ENCODE measurements at regions not wholly inside any gene's neighbourhood (a gene's known extent, or its start where the extent isn't known, plus 50 kb on each side); places are given as distances from the start of the nearest gene placed in this dataset.
"Not testable (repeated sequence)": the region's sequence is repeated elsewhere in the genome, so short reads cannot be mapped to it uniquely, and the experiment has no call there.

DNA sequence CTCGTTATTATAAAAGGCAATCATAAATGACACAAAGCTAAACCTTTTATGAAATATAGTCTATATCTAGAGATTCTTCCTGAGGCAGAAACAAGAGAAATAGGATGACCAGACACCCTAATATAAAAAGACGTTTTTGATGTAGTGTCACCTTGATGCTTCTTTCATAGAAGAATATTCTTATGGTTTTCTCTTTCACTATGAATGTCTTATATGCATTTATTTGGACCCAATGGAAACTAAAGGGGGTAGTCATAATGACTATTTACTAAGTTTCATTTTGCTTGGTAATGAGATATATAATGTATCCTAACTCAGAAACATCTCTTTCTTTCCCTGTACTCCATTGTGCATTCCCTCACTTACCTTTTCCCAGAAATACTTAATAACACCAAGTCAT is 393.9 kb downstream of the RAP2B start:
- no peak overlapping the region for H2AFZ ChIP-seq
- 77% methylated on average over 2 of the region's 2 CpGs for WGBS (ENCODE audit: low lambda C conversion rate, missing lambda C conversion rate)
- TF ChIP-seq, protein P1, sequence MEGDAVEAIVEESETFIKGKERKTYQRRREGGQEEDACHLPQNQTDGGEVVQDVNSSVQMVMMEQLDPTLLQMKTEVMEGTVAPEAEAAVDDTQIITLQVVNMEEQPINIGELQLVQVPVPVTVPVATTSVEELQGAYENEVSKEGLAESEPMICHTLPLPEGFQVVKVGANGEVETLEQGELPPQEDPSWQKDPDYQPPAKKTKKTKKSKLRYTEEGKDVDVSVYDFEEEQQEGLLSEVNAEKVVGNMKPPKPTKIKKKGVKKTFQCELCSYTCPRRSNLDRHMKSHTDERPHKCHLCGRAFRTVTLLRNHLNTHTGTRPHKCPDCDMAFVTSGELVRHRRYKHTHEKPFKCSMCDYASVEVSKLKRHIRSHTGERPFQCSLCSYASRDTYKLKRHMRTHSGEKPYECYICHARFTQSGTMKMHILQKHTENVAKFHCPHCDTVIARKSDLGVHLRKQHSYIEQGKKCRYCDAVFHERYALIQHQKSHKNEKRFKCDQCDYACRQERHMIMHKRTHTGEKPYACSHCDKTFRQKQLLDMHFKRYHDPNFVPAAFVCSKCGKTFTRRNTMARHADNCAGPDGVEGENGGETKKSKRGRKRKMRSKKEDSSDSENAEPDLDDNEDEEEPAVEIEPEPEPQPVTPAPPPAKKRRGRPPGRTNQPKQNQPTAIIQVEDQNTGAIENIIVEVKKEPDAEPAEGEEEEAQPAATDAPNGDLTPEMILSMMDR (IDR thresholded peaks at IDR 0.05; ENCODE audit: poor library complexity), result no peak
- TF ChIP-seq EZH2 (IDR thresholded peaks at IDR 0.05; ENCODE audit: borderline replicate concordance) (no peak), EZH2phosphoT487 (IDR thresholded peaks at IDR 0.05; ENCODE audit: low read depth, severe bottlenecking, unreplicated experiment) (no peak)

DNA sequence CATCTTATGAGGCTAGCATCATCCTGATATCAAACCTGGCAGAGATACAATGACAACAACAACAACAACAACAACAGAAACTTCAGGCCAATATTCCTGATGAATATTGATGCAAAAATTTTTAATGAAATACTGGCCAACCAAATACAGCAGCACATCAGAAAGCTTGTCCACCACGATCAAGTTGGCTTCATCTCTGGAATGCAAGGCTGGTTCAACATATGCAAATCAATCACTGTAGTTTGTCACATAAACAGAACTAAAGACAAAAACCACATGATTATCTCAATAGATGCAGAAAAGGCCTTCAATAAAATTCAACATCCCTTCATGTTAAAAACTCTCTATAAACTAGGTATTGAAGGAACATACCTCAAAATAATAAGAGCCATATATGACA is 397.3 kb downstream of the RAP2B start:
- DNase-seq (ENCODE audit: low spot score); H3K9me3 ChIP-seq (ENCODE audit: low read depth); H4K20me1 ChIP-seq (ENCODE audit: insufficient read depth, poor library complexity, severe bottlenecking); H2AFZ ChIP-seq; H3K27ac ChIP-seq; H3K9me2 ChIP-seq (replicated peaks; ENCODE audit: insufficient read depth); H3K4me1 ChIP-seq (ENCODE audit: insufficient read depth); H3K4me2 ChIP-seq; H3K27me3 ChIP-seq; H3K4me3 ChIP-seq; H3K36me3 ChIP-seq (replicated peaks; ENCODE audit: insufficient read depth, low read depth); H3K79me2 ChIP-seq: not testable (repeated sequence)
- 83% methylated on average over 1 of the region's 1 CpG for WGBS (ENCODE audit: low lambda C conversion rate, missing lambda C conversion rate)

More for the DNA sequence above, 393.9 kb downstream of the RAP2B start:
- Histone ChIP-seq H3K9me2 (replicated peaks; ENCODE audit: insufficient read depth) (no peaks in the 10 kb centered on the region), H3K36me3 (replicated peaks; ENCODE audit: insufficient read depth, low read depth) (no peaks in the 10 kb centered on the region), H3K27ac (no peak overlapping the region), H3K9me3 (ENCODE audit: low read depth) (no peaks in the 10 kb centered on the region), H3K4me3 (no peak overlapping the region), H3K79me2 (no peaks in the 10 kb centered on the region), H4K20me1 (ENCODE audit: insufficient read depth, poor library complexity, severe bottlenecking) (no peaks in the 10 kb centered on the region), H3K4me2 (no peak overlapping the region), H3K4me1 (ENCODE audit: insufficient read depth) (no peaks in the 10 kb centered on the region), H3K27me3 (no peaks in the 10 kb centered on the region)
- no peak for DNase-seq (ENCODE audit: low spot score)

DNA sequence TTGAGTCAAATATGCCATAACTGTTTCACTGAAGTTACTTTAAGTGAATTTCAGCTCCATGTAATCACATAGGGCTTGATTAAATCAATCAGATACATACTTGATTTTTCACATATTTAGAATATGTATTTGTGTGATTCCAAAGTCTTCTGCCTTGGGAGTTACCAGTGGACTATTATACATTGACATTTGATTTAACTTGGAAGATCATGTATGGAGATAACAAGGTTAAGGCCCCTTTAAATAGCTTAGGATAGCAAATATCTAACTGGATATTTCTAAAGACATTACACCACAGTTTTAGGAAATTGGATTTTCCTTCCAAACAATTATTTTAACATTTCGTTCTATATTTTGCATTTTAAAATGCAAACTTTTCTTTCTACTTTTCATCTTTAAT is 405.0 kb downstream of the RAP2B start:
- Histone ChIP-seq H3K36me3 (replicated peaks; ENCODE audit: insufficient read depth, low read depth) (no peaks in the 10 kb centered on the region), H3K79me2 (no peaks in the 10 kb centered on the region), H3K9me2 (replicated peaks; ENCODE audit: insufficient read depth) (no peaks in the 10 kb centered on the region), H3K4me2 (no peak overlapping the region), H3K4me3 (no peak overlapping the region), H3K9me3 (ENCODE audit: low read depth) (peaks cover 10% of the 10 kb centered on the region), H2AFZ (no peak overlapping the region), H3K27ac (no peak overlapping the region), H3K4me1 (ENCODE audit: insufficient read depth) (no peaks in the 10 kb centered on the region), H3K27me3 (no peaks in the 10 kb centered on the region), H4K20me1 (ENCODE audit: insufficient read depth, poor library complexity, severe bottlenecking) (no peaks in the 10 kb centered on the region)
- no peak for DNase-seq (ENCODE audit: low spot score)
- TF ChIP-seq EZH2phosphoT487 (IDR thresholded peaks at IDR 0.05; ENCODE audit: low read depth, severe bottlenecking, unreplicated experiment) (no peak), EZH2 (IDR thresholded peaks at IDR 0.05; ENCODE audit: borderline replicate concordance) (no peak)
- TF ChIP-seq, protein P1 (IDR thresholded peaks at IDR 0.05; ENCODE audit: poor library complexity), result no peak
- WGBS (ENCODE audit: low lambda C conversion rate, missing lambda C conversion rate), result 81% methylated on average over 1 of the region's 1 CpG

DNA sequence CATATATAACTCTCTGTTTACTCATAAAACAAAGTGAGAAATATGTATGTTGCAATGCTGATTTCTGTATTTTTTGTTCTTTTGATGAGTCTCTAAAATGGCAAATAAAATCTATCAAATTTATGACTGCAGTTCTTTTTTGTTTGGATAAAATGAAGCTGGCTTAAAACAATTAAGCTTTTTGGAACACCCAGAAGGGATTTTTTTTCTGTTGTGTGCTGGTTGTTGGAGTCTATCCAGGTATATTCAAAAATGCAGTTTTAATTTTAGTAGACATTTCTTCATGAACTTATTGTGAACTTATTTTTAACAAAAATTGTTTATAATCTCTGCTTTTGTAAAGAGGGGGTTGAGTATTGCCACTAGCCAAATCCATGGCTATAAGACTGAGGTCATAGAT is 405.5 kb downstream of the RAP2B start:
- no peak for DNase-seq (ENCODE audit: low spot score)
- Histone ChIP-seq H3K79me2 (no peaks in the 10 kb centered on the region), H3K4me2 (no peak overlapping the region), H3K9me3 (ENCODE audit: low read depth) (peaks cover 10% of the 10 kb centered on the region), H3K36me3 (replicated peaks; ENCODE audit: insufficient read depth, low read depth) (no peaks in the 10 kb centered on the region), H3K9me2 (replicated peaks; ENCODE audit: insufficient read depth) (no peaks in the 10 kb centered on the region), H3K4me1 (ENCODE audit: insufficient read depth) (peaks cover 4% of the 10 kb centered on the region), H2AFZ (no peak overlapping the region), H3K27ac (no peak overlapping the region), H3K27me3 (no peaks in the 10 kb centered on the region), H3K4me3 (no peak overlapping the region), H4K20me1 (ENCODE audit: insufficient read depth, poor library complexity, severe bottlenecking) (no peaks in the 10 kb centered on the region)
- TF ChIP-seq, protein P1 (IDR thresholded peaks at IDR 0.05; ENCODE audit: poor library complexity), result no peak
- TF ChIP-seq EZH2 (IDR thresholded peaks at IDR 0.05; ENCODE audit: borderline replicate concordance) (no peak), EZH2phosphoT487 (IDR thresholded peaks at IDR 0.05; ENCODE audit: low read depth, severe bottlenecking, unreplicated experiment) (no peak)

DNA sequence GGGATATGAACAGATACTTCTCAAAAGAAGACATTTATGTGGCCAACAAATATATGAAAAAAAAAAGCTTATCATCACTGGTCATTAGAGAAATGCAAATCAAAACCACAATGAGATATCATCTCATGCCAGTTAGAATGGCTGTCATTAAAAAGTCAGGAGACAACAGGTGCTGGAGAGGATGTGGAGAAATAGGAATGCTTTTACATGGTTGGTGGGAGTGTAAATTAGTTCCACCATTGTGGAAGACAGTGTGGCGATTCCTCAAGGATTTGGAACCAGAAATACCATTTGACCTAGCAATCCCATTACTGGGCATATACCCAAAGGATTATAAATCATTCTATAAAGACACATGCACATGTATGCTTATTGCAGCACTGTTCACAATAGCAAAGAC is 408.5 kb downstream of the RAP2B start:
- 90% methylated on average over 1 of the region's 1 CpG for WGBS (ENCODE audit: low lambda C conversion rate, missing lambda C conversion rate)
- not testable (repeated sequence) for H3K9me3 ChIP-seq (ENCODE audit: low read depth); H3K27ac ChIP-seq; H3K9me2 ChIP-seq (replicated peaks; ENCODE audit: insufficient read depth); H3K4me2 ChIP-seq; H3K4me3 ChIP-seq; H3K27me3 ChIP-seq; DNase-seq (ENCODE audit: low spot score); H3K36me3 ChIP-seq (replicated peaks; ENCODE audit: insufficient read depth, low read depth); H4K20me1 ChIP-seq (ENCODE audit: insufficient read depth, poor library complexity, severe bottlenecking); H3K79me2 ChIP-seq; H2AFZ ChIP-seq
- H3K4me1 ChIP-seq (ENCODE audit: insufficient read depth), result peaks cover 12% of the 10 kb centered on the region
